ENCODE measurements at regions not wholly inside any gene's neighbourhood (a gene's known extent, or its start where the extent isn't known, plus 50 kb on each side); places are given as distances from the start of the nearest gene placed in this dataset.

DNA sequence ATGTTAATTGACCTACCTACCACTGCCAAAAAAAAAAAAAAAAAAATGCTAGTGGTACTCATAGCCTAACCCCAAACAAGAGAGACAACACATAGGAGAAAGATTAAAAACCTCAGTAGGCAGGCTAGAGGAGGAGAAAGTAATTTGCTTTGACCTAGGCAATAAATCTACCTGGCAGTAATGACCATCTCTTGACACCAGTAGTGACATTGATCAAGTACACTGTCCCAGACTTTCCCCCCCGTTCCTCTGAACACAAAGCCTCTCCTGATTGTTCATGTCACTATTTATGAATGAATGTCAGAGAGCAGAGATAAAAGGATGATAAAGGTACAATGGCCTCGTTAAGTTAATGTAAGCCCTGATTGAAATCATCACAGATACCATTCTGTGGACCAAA, 746.8 kb downstream of the CBLN4 start:
- TF ChIP-seq, protein P1, sequence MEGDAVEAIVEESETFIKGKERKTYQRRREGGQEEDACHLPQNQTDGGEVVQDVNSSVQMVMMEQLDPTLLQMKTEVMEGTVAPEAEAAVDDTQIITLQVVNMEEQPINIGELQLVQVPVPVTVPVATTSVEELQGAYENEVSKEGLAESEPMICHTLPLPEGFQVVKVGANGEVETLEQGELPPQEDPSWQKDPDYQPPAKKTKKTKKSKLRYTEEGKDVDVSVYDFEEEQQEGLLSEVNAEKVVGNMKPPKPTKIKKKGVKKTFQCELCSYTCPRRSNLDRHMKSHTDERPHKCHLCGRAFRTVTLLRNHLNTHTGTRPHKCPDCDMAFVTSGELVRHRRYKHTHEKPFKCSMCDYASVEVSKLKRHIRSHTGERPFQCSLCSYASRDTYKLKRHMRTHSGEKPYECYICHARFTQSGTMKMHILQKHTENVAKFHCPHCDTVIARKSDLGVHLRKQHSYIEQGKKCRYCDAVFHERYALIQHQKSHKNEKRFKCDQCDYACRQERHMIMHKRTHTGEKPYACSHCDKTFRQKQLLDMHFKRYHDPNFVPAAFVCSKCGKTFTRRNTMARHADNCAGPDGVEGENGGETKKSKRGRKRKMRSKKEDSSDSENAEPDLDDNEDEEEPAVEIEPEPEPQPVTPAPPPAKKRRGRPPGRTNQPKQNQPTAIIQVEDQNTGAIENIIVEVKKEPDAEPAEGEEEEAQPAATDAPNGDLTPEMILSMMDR (IDR thresholded peaks at IDR 0.05 in 8 of 11, conservative IDR thresholded peaks at IDR 0.05 in 3 of 11): no peak
- TF ChIP-seq POLR2A (IDR thresholded peaks at IDR 0.05): no peak

All from spleen (tissue), 7 donors.